GM19193 (cell line): ENCODE measurements at regions not wholly inside any gene's neighbourhood (a gene's known extent, or its start where the extent isn't known, plus 50 kb on each side); places are given as distances from the start of the nearest gene placed in this dataset.

Experiments
- POLR2A ChIP-seq: IDR thresholded peaks from 4 replicates; pipeline ENCODE4 v1.6.1; 2011; ENCODE audit not compliant: insufficient read depth, insufficient read length; ENCODE audit errors: extremely low read depth

DNA sequence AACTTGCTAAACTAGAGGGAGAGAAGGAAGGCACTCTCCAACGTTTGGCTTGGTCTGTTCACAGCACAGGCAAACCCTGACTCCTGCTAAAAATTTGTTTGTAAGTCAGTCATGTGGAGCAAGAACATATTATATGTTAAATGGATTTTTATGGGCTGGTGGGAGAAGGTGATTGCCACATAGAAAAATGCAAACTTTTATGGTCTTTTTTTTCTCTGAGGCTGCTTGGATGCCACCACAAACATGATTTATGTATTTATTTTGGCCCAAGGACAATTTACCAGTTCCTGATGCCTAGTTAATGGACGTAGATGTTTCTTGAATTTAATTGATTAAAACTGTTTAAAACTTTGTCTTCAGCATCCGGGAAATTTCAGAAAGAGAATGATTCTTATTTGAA, 274.2 kb upstream of the MYOCD start:
- TF ChIP-seq POLR2A = no peak

GRCh38 chr17:12395733-12396354, 269.8 kb upstream of the MYOCD start:
- no peak for TF ChIP-seq POLR2A

DNA sequence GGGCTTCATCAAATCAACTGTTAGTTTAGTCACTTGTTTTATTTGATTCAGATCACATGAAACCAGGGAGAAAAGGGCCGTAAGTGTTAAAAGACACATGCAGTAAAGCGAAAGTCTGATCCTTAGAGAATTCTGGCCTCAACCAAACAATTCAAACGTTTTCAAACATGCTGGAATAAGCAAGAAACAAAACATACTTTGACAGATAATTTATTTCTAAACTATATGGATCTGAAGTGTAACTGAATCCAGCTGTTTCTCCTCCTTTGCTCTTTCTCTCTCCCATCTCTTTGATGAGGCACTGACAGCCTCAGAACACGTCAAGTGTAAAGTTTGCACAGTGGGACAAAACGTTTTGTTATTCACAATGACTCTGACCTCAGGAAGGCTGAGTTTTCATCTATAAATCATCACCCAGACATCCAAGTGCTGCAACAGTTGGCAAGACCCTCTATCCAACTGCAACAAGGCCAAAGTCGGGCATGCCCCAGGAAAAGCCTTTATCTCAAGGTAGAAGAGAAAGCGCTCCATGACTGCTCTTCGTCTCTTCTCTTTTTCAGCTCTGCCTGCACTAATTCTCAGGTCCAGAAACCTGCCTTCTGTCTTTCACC, 267.1 kb upstream of the MYOCD start:
- no peak for TF ChIP-seq POLR2A

GRCh38 chr17:12402963-12403622, 262.6 kb upstream of the MYOCD start:
- TF ChIP-seq POLR2A = no peak

GRCh38 chr17:12403881-12404398, 261.8 kb upstream of the MYOCD start:
- no peak for TF ChIP-seq POLR2A

- TF ChIP-seq POLR2A = no peak
These were observed 259.0 kb upstream of the MYOCD start for GRCh38 chr17:12406623-12407215.

DNA sequence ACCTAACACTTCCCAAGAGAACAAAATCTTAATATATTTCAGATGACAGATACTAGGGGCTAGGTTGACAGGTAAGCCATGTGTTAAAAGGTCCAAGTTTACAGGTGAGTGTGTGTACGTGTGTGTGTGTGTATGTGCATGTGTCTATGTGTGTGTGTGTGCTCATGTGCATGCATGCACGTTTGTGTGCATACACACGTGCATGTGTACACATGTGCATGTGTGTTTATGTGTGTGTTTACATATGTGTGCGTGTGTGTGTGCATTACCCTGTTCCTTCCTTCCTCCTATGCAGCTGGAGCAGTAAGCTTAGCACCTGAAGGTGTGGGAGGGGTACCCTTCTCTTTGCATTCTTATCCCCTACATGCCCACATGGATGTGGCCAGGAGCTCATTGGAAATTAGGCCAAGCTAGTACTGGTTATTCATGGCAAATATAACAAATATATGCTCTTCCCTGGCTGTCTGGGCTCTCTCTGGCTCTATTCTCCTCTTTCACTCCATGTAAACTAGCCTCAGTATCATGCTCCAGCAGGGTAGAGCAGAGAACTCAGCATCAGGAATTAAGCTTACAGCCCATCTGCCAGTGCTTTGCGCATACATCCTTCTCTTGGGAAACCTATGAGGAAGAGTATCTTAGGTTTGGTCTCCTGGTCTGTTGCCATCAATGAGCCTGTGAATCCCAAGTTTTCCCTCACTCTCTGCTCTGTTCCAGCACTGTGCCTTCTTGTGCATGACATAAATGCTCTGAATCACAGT, 258.0 kb upstream of the MYOCD start:
- TF ChIP-seq POLR2A = no peak

DNA sequence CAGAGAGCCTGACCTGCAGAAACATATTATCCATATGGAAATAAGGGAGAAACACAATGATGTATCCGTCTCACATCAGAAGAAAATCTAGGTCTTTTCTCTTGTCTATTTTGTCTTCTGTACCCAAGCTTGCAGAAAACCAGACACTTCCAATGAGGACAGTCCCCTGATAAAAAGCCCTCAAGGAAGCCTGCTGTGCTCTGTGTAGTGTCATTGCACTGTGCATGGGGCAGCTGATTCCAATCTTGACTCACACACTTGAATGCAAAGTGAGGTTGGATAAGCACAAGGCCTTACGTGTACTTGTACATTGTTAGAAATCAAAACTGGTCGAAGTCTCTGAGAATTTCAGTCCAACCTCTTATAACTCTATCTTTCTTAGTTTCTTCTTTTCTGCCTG, 256.6 kb upstream of the MYOCD start:
- TF ChIP-seq POLR2A = no peak

DNA sequence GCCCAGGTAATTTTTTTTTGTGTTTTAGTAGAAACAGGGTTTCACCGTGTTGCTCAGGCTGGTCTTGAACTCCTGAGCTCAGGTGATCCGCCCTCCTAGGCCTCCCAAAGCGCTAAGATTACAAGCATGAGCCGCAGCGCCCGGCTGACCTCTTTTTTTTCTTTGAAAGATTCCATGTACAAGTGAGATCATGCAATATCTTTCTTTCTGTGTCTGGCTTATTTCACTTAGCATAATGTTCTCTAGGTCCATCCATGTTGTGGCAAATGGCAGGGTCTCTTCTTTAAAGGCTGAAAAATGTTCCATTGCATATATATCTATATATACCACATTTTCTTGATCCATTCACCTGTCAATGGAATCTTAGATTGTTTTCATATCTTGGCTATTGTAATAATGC, 255.0 kb upstream of the MYOCD start:
- no peak for TF ChIP-seq POLR2A

GRCh38 chr17:12415031-12415430, 250.7 kb upstream of the MYOCD start:
- TF ChIP-seq POLR2A = no peak

GRCh38 chr17:12421077-12421476, 244.6 kb upstream of the MYOCD start:
- TF ChIP-seq POLR2A = no peak

DNA sequence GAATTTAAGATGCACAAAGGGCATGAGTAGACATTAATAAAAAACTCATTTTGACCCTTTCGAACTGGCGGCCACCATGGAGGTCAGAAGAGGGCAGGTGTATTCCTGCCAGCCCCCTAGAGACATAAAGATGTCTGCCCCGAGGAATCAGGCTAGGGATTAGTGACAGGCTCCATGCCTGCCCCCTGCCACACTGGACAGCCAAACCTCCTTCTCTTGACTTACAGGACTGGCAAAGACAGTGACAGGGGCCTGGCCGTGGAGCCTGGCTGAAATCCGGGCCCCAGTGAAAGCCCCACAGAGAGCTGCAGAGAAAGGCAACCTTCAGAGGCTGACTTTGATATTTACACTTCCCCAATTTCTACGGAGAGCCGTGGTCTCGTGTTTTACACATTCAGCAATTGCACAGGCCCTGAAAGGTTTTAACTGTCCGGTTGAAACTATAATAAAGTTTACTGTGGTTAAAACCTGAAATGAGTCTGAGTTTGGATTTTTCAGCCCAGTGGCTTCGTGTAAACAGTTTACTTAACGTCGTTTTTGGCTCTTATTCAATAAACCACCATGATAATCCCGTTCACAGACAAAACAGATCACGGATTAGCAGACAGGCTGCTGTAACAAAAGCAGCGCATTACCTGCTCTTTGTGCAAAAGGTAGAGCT, 243.9 kb upstream of the MYOCD start:
- TF ChIP-seq POLR2A = no peak

DNA sequence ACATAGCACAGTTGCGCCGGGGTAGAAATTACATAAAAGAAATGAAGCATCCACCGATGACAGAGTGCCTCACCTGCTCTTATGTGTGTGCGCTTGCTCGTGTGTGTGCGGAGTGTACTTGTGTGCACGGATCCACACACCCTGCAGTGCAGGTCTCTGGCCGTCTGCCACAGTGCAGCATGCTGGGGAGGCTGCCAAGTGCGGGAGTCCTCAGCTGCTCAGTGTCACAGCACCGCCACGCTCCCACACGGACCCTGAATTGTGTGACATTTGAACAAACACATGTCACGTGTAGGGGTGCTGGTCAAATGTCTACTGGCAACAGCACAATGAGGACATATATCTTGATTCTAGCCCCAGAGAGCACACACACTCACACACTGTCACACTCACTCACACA, 243.0 kb upstream of the MYOCD start:
- no peak for TF ChIP-seq POLR2A

DNA sequence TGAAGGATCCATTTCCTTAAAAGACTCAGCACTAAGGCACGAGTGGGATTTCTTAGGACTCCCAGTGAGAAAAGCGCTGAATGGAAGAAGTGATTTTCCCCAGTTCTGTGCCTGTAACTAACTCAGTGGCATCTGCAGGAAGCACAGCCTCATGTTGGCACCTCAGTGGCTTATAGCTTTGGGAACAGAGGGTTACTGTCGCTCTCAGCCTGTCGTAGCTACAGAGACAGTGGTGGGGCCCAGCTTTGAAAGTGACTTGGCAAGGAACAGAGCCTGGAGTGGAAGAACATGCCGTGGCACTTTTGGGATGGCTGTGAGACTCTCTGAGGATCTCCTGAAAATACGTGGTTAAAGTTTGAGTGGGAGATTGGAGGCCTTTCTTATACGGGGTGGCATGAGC, 242.4 kb upstream of the MYOCD start:
- no peak for TF ChIP-seq POLR2A
